A549 (cell line): ENCODE measurements at regions not wholly inside any gene's neighbourhood (a gene's known extent, or its start where the extent isn't known, plus 50 kb on each side); places are given as distances from the start of the nearest gene placed in this dataset.

Experiments
- ATAC-seq, 2 experiments: fragments of 200-7000 bp in 1 of 2; fragments of >200 bp in 1 of 2; cut with Nextera tagmentation in 1 of 2; cut with Tn5 transposase in 1 of 2; 3 replicates each; pipeline versions ENCODE4 v1.8.0 to v1.9.1; 2018 to 2020; ENCODE audit warnings: mild to moderate bottlenecking in 1 of 2, moderate library complexity in 1 of 2
- CTCF ChIA-PET: fragments of 300-600 bp; sonication (Branson Sonifier 250); formaldehyde crosslinking; extraction: SDS; loops from one replicate; lab custom pipeline; 2021; ENCODE audit warnings: antibody characterized with exemption, inconsistent platforms; lab: Yijun Ruan, JAX
- POLR2A ChIA-PET: fragments of 350-600 bp; formaldehyde crosslinking; extraction: SDS; loops from one replicate; lab custom pipeline; 2021; ENCODE audit warnings: antibody characterized with exemption, inconsistent platforms; lab: Yijun Ruan, JAX
- DNase-seq, 2 experiments: peaks; one replicate each; pipeline versions ENCODE4 v3.0.0 to v3.0.0-alpha.2; 2011 to 2016; ENCODE audit warnings: low read depth in 1 of 2, low spot score in 1 of 2
- FAIRE-seq: peaks from 2 replicates; lab custom pipeline; 2011; peaks lifted over from hg19 to GRCh38; lab: Jason Lieb, UNC
- H3K27ac ChIP-seq, 2 experiments: fragments of >200 bp; sonication (Bioruptor Twin); formaldehyde crosslinking; 3 replicates each; pipeline ENCODE4 v1.5.1; 2016 to 2017
- H3K4me1 ChIP-seq: fragments of >200 bp; sonication (Bioruptor Twin); formaldehyde crosslinking; 3 replicates; pipeline ENCODE4 v1.6.1; 2016
- H3K4me2 ChIP-seq: fragments of >200 bp; sonication (Bioruptor Twin); formaldehyde crosslinking; 3 replicates; pipeline ENCODE4 v1.6.1; 2016
- H3K4me3 ChIP-seq: fragments of >200 bp; sonication (Bioruptor Twin); formaldehyde crosslinking; 3 replicates; pipeline ENCODE4 v1.5.1; 2016
- H3K9me3 ChIP-seq: fragments of >200 bp; sonication (Bioruptor Twin); formaldehyde crosslinking; 3 replicates; pipeline ENCODE4 v1.6.1; 2016
- BHLHE40 ChIP-seq: IDR thresholded peaks from 2 replicates; pipeline ENCODE4 v1.6.1; 2012; ENCODE audit warnings: low read depth, low read length, inconsistent platforms
- CHD2 ChIP-seq: fragments of 150-350 bp; IDR thresholded peaks from 2 replicates; pipeline ENCODE4 v1.6.1; 2014; ENCODE audit warnings: low read length; ENCODE audit not compliant: partially characterized antibody
- EHF ChIP-seq: fragments of 250-450 bp; sonication (Bioruptor Pico); IDR thresholded peaks from 2 replicates; pipeline ENCODE4 v1.5.0; 2020; ENCODE audit warnings: mild to moderate bottlenecking
- EP300 ChIP-seq, 2 experiments: fragments of >200 bp; sonication (Bioruptor Twin); formaldehyde crosslinking; IDR thresholded peaks; 2 replicates in 1 of 2; 3 replicates in 1 of 2; pipeline ENCODE4 v1.6.1; 2016 to 2017
- FOSL2 ChIP-seq, 2 experiments: fragments of 450-650 bp in 1 of 2; fragments of >200 bp in 1 of 2; sonication (Bioruptor Twin) in 1 of 2; formaldehyde crosslinking; IDR thresholded peaks; 2 replicates each; pipeline versions ENCODE4 v1.5.0 to v1.6.1; 2016 to 2020; ENCODE audit warnings: mild to moderate bottlenecking in 1 of 2, moderate library complexity in 1 of 2
- FOXS1 ChIP-seq: fragments of 250-450 bp; sonication (Bioruptor Pico); IDR thresholded peaks from 2 replicates; pipeline ENCODE4 v1.5.0; 2020; ENCODE audit warnings: mild to moderate bottlenecking, moderate library complexity
- GATA3 ChIP-seq: IDR thresholded peaks from 2 replicates; pipeline ENCODE4 v1.6.1; 2012; ENCODE audit warnings: borderline replicate concordance
- JUN ChIP-seq, 2 experiments: fragments of >200 bp; sonication (Bioruptor Twin); formaldehyde crosslinking; IDR thresholded peaks; 2 replicates in 1 of 2; 3 replicates in 1 of 2; pipeline ENCODE4 v1.6.1; 2016 to 2017
- JUNB ChIP-seq: fragments of >200 bp; sonication (Bioruptor Twin); formaldehyde crosslinking; IDR thresholded peaks from 2 replicates; pipeline ENCODE4 v1.6.1; 2016
- KDM1A ChIP-seq: fragments of 200-600 bp; sonication (generic); IDR thresholded peaks from 2 replicates; pipeline ENCODE4 v1.6.1; 2016; ENCODE audit warnings: low read depth, mild to moderate bottlenecking
- MAFK ChIP-seq: fragments of 450-650 bp; IDR thresholded peaks from 2 replicates; pipeline ENCODE4 v1.6.1; 2014; ENCODE audit not compliant: partially characterized antibody
- NPAS2 ChIP-seq: fragments of 250-450 bp; sonication (Bioruptor Pico); IDR thresholded peaks from 2 replicates; pipeline ENCODE4 v1.8.0; 2022; ENCODE audit warnings: mild to moderate bottlenecking, moderate library complexity, borderline replicate concordance
- PHF8 ChIP-seq: fragments of 200-600 bp; sonication (generic); IDR thresholded peaks from 2 replicates; pipeline ENCODE4 v1.6.1; 2016; ENCODE audit warnings: low read depth, mild to moderate bottlenecking, antibody characterized with exemption, moderate library complexity, borderline replicate concordance
- RARB ChIP-seq: fragments of 250-450 bp; sonication (Bioruptor Pico); IDR thresholded peaks from 2 replicates; pipeline ENCODE4 v1.8.0; 2021; ENCODE audit warnings: mild to moderate bottlenecking, moderate library complexity
- RCOR1 ChIP-seq: fragments of 150-350 bp; IDR thresholded peaks from 2 replicates; pipeline ENCODE4 v1.6.1; 2014; ENCODE audit warnings: antibody characterized with exemption, low read length, low read depth
- ZC3H11A ChIP-seq: fragments of 450-650 bp; IDR thresholded peaks from 2 replicates; pipeline ENCODE4 v1.6.1; 2014; ENCODE audit warnings: antibody characterized with exemption, mild to moderate bottlenecking
- WGBS: methylation state at CpG from one replicate; pipeline ENCODE4 v1.1.6; 2017; ENCODE audit errors: missing lambda C conversion rate; 5-methylcytosine and 5-hydroxymethylcytosine counted together
- TF ChIP-seq, protein P1 (sequence below): fragments of 450-650 bp; IDR thresholded peaks from 2 replicates; pipeline ENCODE4 v1.6.1; 2014; ENCODE audit warnings: antibody characterized with exemption
- TF ChIP-seq, protein P2 (sequence below): fragments of 200-600 bp; sonication (generic); IDR thresholded peaks from 2 replicates; pipeline ENCODE4 v1.6.1; 2016; ENCODE audit warnings: antibody characterized with exemption, mild to moderate bottlenecking, moderate library complexity
- TF ChIP-seq, protein P3 (sequence below): IDR thresholded peaks from 2 replicates; pipeline ENCODE4 v1.6.1; 2012

DNA sequence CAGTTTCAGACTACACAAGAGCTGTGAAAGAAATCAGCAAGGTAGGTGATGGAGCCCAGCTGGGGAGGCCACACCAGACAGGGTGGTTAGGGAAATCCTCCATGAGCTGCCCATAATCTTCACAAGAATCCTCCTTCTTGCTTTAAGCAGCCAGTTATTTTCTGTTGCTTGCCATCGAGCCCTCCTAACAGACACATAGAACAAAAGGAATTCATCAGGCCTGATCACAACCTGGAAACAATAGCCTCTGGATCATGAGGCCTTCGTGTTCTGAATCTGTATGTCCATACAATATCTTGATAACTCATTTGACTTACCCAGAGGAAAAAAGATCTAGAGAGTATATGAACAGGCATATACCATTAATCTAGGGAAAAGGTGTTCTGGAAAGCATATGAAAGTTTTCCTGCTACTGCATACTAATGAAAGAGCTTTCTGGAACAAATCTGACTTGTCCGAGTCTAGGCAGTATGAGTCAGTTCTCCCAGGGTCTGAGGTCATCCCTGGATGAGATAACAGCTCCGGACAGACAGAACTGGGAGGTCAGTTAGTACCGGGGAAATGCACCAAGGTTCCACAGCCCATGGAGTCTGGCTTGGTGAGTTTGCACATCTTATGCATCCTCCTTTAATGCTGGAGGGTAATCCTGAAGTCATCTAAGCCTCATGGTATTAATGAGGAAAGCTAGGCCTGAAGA, 52.8 kb upstream of the ELK3 start:
- POLR2A ChIA-PET: no interaction called here
- Histone ChIP-seq H3K4me2 (no peak overlapping the region), H3K27ac (no peak overlapping the region), H3K9me3 (no peaks in the 10 kb centered on the region), H3K4me1 (no peaks in the 10 kb centered on the region), H3K4me3 (no peak overlapping the region)
- no peak for FAIRE-seq
- ATAC-seq: peak in 1 of 2 experiments; percentile 53; a peak in 2 of 6 replicates
- DNase-seq: no peak
- CTCF ChIA-PET: interaction anchor here (0.6 to 1.2 kb wide), 3 partner anchors 16 to 559 kb away, joined by 3 to 6 read pairs (median 3); no protein-coding TSS in a partner anchor
- WGBS: 47% methylated on average over 5 of the region's 5 CpGs
- TF ChIP-seq EP300 (IDR thresholded peaks at IDR 0.05) (no peak), ZC3H11A (no peak), MAFK (no peak), GATA3 (no peak), FOXS1 (no peak), CHD2 (no peak), PHF8 (no peak), FOSL2 (IDR thresholded peaks at IDR 0.05) (no peak), FOSL2 (CRISPR knock-in tag; IDR thresholded peaks at IDR 0.05) (no peak), RCOR1 (no peak), KDM1A (no peak), JUN (IDR thresholded peaks at IDR 0.05) (no peak), JUNB (no peak)
- TF ChIP-seq, protein P1, sequence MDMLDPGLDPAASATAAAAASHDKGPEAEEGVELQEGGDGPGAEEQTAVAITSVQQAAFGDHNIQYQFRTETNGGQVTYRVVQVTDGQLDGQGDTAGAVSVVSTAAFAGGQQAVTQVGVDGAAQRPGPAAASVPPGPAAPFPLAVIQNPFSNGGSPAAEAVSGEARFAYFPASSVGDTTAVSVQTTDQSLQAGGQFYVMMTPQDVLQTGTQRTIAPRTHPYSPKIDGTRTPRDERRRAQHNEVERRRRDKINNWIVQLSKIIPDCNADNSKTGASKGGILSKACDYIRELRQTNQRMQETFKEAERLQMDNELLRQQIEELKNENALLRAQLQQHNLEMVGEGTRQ: no peak
- TF ChIP-seq, protein P2, sequence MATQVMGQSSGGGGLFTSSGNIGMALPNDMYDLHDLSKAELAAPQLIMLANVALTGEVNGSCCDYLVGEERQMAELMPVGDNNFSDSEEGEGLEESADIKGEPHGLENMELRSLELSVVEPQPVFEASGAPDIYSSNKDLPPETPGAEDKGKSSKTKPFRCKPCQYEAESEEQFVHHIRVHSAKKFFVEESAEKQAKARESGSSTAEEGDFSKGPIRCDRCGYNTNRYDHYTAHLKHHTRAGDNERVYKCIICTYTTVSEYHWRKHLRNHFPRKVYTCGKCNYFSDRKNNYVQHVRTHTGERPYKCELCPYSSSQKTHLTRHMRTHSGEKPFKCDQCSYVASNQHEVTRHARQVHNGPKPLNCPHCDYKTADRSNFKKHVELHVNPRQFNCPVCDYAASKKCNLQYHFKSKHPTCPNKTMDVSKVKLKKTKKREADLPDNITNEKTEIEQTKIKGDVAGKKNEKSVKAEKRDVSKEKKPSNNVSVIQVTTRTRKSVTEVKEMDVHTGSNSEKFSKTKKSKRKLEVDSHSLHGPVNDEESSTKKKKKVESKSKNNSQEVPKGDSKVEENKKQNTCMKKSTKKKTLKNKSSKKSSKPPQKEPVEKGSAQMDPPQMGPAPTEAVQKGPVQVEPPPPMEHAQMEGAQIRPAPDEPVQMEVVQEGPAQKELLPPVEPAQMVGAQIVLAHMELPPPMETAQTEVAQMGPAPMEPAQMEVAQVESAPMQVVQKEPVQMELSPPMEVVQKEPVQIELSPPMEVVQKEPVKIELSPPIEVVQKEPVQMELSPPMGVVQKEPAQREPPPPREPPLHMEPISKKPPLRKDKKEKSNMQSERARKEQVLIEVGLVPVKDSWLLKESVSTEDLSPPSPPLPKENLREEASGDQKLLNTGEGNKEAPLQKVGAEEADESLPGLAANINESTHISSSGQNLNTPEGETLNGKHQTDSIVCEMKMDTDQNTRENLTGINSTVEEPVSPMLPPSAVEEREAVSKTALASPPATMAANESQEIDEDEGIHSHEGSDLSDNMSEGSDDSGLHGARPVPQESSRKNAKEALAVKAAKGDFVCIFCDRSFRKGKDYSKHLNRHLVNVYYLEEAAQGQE: no peak

DNA sequence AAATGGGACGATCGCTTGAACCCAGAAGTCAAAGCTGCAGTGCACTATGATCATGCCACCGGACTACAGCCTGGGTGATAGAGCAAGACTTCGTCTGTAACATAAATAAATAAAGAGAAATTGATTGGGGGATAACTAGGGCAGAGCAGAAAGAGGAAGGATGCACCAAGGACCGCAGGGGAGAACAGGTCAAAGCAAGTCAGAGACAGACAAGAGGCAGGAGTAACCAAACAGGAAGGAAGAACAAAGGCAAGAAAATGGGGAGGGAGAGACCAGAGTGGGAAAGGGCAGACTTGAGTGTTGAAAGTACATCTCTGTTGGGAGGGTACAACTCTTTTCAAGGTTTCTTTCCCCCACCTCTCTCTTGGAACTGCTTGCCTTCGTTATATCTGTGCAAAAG, 50.8 kb upstream of the ELK3 start:
- Histone ChIP-seq H3K4me2 (no peak overlapping the region), H3K4me3 (no peak overlapping the region), H3K9me3 (no peaks in the 10 kb centered on the region), H3K4me1 (no peaks in the 10 kb centered on the region), H3K27ac (no peak overlapping the region)
- DNase-seq (no peak), FAIRE-seq (no peak), ATAC-seq (no peak)
- TF ChIP-seq ZC3H11A (no peak), BHLHE40 (no peak), RARB (CRISPR knock-in tag) (no peak), NPAS2 (CRISPR knock-in tag) (no peak), EHF (CRISPR knock-in tag) (no peak)
- TF ChIP-seq, protein P1: no peak
- TF ChIP-seq, protein P3, sequence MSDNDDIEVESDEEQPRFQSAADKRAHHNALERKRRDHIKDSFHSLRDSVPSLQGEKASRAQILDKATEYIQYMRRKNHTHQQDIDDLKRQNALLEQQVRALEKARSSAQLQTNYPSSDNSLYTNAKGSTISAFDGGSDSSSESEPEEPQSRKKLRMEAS: no peak
- ChIA-PET POLR2A (no interaction called here), CTCF (no interaction called here)
- WGBS: 80% methylated on average over 6 of the region's 6 CpGs
